ENCODE measurements at regions not wholly inside any gene's neighbourhood (a gene's known extent, or its start where the extent isn't known, plus 50 kb on each side); places are given as distances from the start of the nearest gene placed in this dataset.

DNA sequence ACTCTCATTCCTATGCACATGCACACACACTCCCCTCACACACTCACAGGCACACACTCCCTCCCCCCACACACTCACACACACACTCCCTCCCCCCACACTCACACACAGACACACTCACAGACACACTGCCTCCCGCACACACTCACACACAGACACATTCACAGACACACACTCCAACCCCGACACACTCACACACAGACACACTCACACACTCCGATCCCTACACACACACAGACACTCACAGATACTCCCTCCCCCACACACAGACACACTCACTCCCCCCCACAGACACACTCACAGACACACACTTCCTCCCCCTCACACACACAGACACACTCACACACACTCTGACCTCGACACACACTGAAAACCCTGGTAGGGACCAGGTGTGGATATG lies 176.2 kb downstream of the TFAP2C start:
- DNase-seq = no peak

GRCh38 chr20:56805966-56806365 lies 176.9 kb downstream of the TFAP2C start:
- DNase-seq = no peak

DNA sequence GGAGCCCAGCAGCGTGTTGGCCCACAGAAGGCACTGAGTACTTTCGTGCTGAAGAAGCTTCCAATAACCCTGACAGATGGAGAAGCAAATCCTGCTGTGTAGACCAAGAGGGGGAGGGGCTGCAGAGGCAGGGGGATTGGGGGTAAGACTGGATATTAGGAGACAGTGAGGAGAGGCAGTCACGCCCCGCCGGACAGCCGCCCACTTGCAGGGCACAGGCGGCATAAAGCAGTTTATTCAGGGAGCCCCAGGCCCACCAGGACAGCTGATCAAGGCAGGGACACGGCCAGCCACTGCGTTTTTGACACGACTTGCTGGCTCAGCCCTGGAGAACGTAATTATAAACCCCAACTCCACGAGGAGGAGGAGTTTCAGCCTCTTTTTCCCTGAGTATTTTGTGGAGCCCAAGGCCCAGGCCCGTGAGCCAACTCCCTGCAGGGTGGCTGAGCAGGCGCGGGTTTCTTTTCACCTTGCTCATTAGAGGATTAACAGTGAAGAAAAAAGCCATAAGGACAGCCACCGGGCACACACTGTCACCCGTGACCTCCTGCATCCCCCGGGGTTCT lies 177.9 kb downstream of the TFAP2C start:
- no peak for DNase-seq

DNA sequence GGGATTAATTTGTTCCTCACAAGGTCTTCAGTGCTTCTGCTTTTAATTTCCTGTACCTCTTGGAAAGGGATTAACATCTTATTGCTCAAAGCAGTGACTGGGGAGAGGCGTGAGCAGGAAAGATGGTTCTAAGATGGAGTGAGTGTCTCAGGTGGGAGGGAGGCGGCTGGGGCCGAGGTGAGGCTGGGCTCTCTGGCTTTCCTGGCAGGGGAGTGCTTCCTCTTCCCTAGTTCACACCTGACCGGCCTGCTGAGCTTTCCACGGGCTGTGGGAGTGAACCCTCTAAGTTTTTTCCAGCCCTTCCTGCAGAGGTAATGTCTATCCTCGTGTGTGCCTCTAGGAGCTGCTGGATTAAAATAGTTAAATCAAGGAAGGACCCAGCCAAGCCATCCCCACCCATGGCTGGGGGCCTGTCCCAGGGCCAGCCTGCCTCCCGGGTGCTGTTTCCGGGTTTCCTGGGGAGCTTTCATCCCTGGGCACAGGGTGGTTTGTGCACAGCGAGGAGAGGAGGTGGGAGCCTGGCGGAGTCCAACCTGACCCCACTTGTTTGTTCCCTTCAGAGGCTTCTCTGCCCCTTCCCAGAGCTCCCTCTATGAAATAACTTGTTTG lies 179.1 kb downstream of the TFAP2C start:
- no peak for DNase-seq

- DNase-seq = no peak
Measured at GRCh38 chr20:56808732-56809131, 179.6 kb downstream of the TFAP2C start.

- DNase-seq = no peak
Measured at GRCh38 chr20:56809668-56810067, 180.6 kb downstream of the TFAP2C start.

GRCh38 chr20:56810141-56810540 lies 181.0 kb downstream of the TFAP2C start:
- DNase-seq = no peak

GRCh38 chr20:56815796-56816195 lies 186.7 kb downstream of the TFAP2C start:
- no peak for DNase-seq

- DNase-seq = no peak
Measured at GRCh38 chr20:56816349-56816748, 187.2 kb downstream of the TFAP2C start.

- no peak for DNase-seq
Measured at GRCh38 chr20:56817780-56818675, 188.9 kb downstream of the TFAP2C start.

DNA sequence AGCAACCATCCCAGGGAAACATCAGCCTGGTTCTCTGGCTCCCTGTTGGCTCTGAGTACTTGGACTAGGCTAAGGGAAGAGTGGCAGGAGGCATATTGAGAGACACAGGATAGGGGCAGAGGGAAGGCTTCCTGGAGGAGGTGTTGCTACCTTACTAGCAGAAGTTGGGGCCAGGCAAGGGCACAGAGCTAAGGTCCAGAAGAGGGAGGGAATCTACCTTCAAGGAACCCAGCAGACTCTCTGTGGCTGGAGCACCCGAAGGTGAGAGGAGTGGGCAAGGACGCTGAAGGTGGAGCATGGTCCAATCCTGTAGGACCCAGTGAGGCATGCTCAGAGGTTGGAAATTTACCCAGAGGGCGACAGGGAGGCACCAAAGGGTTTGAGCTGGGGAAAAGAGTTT lies 191.9 kb downstream of the TFAP2C start:
- no peak for DNase-seq

DNA sequence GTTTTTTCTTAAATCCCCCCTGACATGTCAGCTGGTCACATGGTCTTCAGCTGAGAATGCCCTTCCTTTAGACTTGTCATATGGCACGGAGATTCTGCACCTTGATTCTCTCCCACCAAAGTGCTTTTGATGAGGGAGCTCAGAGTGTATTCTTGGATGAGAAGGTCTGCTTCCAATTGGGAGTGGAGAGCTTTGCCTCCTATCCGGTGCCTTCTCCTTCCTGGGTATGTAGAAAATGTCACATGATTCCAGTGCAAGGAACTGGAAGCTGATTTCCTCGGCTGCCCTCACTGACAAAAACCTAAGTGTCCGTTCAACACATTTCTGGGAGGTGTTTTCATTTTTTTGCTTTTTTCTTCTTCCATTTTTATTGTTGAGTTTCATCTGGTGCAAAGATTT lies 197.2 kb downstream of the TFAP2C start:
- no peak for DNase-seq

DNA sequence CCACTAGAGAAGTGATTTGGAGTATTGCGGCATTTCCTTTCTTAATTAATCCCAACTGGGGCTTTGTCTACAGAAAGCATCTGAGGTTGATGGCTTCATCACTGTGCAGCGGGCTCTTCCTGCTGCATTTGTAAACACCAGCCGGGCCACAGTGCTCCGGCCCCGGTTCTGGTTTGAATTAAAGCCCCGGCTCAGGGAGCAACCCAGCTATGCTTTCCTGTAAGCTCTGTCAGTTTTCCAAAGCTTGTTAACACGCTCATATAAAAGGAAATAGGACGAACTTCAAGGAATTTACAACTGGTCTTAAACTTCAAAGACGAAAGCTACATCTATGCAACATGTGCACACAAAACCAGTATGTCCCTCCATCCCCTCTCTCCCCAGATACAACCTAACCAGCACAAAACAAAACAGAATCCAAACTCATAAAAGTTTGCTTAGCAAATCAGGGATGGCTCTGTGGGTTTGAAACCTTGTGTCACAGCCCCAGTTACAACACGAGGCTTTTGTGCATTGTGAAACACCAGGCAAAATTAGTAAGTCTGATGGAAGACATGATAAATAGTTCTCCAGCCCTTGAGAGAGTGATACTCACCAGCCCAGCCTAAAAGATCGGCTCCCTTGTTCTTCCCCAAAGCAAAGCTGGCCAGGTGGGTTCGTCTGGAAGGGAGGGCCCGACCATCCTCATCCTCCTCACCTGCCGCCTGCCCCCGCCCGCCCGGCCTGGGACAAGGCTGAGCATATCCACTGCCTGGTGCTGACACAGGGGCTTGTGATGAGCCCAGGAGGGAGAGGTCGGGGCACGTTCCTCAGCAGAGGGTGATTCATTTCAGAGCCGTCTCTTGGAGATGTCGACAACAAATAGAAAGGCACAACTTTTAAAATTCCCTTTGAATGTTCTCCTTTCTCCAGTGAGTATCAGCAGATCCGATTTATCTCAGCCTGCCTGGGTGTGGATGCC lies 197.9 kb downstream of the TFAP2C start:
- DNase-seq = no peak

DNA sequence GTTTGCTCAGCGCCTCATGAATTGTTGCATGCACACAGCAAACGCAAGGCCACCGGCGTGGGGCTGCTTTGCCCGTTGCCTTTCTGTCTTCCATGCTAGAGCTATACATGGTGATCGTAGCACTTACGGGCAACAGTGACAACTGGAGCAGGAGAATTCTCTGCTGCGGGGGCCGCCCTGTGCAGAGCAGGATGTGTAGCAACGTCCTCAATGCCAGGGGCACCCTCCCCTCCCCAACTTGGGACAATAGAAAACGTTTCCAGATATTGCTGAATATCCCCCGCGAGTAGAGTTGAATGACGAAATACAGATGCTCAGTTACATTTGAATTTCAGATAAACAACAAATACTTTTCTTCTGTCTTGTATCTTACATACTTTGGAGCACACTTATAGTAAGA lies 198.7 kb downstream of the TFAP2C start:
- DNase-seq = no peak

GRCh38 chr20:56828402-56828801 lies 199.3 kb downstream of the TFAP2C start:
- DNase-seq = no peak

GRCh38 chr20:56829788-56830385 lies 200.8 kb downstream of the TFAP2C start:
- DNase-seq = no peak

GRCh38 chr20:56831795-56832194 lies 202.7 kb downstream of the TFAP2C start:
- DNase-seq = no peak

- no peak for DNase-seq
Measured at GRCh38 chr20:56833427-56833826, 204.3 kb downstream of the TFAP2C start.

- DNase-seq = no peak
Measured at GRCh38 chr20:56835829-56836550, 206.9 kb downstream of the TFAP2C start.

DNA sequence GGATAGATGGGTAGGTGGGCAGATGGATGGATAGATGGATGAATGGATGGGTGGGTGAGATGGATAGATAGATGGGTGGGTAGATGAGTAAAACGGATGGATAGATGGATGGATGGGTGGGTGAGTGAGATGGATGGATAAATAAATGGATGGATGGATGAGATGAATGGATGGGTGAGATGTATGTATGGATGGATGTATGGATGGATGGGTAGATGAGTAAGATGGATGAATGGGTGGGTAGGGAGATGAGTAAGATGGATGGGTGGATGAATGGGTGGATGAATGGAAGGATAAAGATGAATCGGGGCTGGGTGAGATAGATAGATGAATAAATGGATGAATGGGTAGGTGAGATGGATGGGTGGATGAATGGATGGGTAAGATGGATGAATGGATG lies 210.1 kb downstream of the TFAP2C start:
- no peak for DNase-seq

DNA sequence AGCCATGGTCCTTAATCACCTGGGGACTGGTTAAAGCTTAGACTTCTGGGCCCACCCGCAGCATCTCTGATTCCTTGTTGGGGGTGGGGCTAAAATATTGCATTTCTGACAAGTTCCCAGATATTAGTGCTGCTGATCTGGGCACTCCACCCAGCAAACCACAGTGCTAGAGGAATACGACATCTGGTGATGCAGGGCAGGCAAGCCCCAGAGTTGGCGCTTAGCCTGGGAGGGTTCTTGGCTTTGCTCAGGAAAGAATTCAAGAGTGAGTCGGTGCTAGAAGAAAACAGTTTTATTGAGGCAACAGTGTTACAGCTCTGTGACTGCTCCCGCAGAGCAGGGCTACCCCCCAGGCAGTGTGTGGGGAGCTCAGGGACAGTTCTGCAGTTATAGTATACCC lies 210.7 kb downstream of the TFAP2C start:
- DNase-seq = no peak

DNA sequence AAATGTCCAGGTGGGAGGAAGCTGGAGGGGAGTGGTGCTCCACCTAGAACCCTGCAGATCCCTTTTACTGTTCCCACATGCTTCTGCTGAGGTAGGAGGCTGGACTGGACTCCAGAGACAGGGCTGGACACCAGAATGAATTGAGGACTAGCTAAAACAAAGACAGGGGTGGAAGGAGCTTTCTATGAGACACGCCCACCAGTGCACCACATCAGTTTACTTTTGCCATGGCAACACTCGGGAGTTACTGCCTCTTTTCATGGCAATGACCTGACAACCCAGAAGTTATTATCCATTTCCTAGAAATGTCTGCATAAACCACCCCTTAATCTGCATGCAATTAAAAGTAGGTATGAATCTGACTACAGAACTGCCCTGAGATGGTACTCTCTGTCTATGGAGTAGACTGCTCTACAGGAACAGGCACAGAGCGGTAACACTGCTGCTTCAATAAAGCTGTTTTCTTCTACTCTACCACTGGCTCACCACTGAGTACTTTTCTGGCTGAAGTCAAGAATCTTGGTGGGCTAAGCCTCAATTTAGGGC lies 211.7 kb downstream of the TFAP2C start:
- no peak for DNase-seq
